WTC11 (cell line): ENCODE measurements at regions not wholly inside any gene's neighbourhood (a gene's known extent, or its start where the extent isn't known, plus 50 kb on each side); places are given as distances from the start of the nearest gene placed in this dataset.

ENCODE experiments used
- ATAC-seq: fragments of 200-7000 bp; cut with Tn5 transposase; 2 replicates; pipeline ENCODE4 v1.10.0; 2021; ENCODE audit warnings: mild to moderate bottlenecking, moderate library complexity
- CTCF ChIA-PET: fragments of 300-600 bp; sonication (Branson Sonifier 250); formaldehyde crosslinking; loops from one replicate; lab custom pipeline; 2021; ENCODE audit warnings: antibody characterized with exemption; lab: Charles Lee
- POLR2A ChIA-PET: fragments of 350-600 bp; sonication (Branson Sonifier 250); formaldehyde crosslinking; loops from one replicate; lab custom pipeline; 2021; ENCODE audit warnings: antibody characterized with exemption; lab: Charles Lee
- DNase-seq: peaks from one replicate; pipeline ENCODE4 v3.0.0; 2021; ENCODE audit warnings: low spot score
- H3K27ac Mint-ChIP-seq: 2 replicates; pipeline ENCODE4 v1.8.0; 2021; ENCODE audit warnings: mixed read lengths
- H3K27me3 Mint-ChIP-seq: 2 replicates; pipeline ENCODE4 v1.8.0; 2021; ENCODE audit warnings: low read depth, mild to moderate bottlenecking, moderate library complexity, mixed read lengths
- H3K36me3 Mint-ChIP-seq: 2 replicates; pipeline ENCODE4 v1.8.0; 2021; ENCODE audit warnings: mixed read lengths
- H3K4me1 Mint-ChIP-seq: 2 replicates; pipeline ENCODE4 v1.8.0; 2022; ENCODE audit warnings: mixed read lengths
- H3K4me3 Mint-ChIP-seq: 2 replicates; pipeline ENCODE4 v1.8.0; 2021; ENCODE audit warnings: mild to moderate bottlenecking, moderate library complexity, mixed read lengths
- H3K9me3 Mint-ChIP-seq: 2 replicates; pipeline ENCODE4 v1.8.0; 2021; ENCODE audit warnings: mixed read lengths
- ARID4B ChIP-seq: sonication (generic); formaldehyde crosslinking; IDR thresholded peaks from 2 replicates; pipeline ENCODE4 v1.8.0; 2023; ENCODE audit warnings: missing genetic modification reagents, mild to moderate bottlenecking, borderline replicate concordance
- ATF1 ChIP-seq: sonication (generic); formaldehyde crosslinking; IDR thresholded peaks from 2 replicates; pipeline ENCODE4 v1.8.1; 2023; ENCODE audit warnings: mild to moderate bottlenecking, moderate library complexity, missing genetic modification reagents
- MLX ChIP-seq: sonication (generic); formaldehyde crosslinking; IDR thresholded peaks from 2 replicates; pipeline ENCODE4 v1.8.1; 2023; ENCODE audit warnings: mild to moderate bottlenecking, missing genetic modification reagents, moderate library complexity
- NFATC4 ChIP-seq: fragments of 250-450 bp; sonication (Bioruptor Pico); IDR thresholded peaks from 2 replicates; pipeline ENCODE4 v1.9.0; 2021; ENCODE audit warnings: mild to moderate bottlenecking
- NFYB ChIP-seq: sonication (generic); formaldehyde crosslinking; conservative IDR thresholded peaks from 2 replicates; pipeline ENCODE4 v1.8.0; 2022; ENCODE audit warnings: low read depth, missing genetic modification reagents
- PREB ChIP-seq: sonication (generic); formaldehyde crosslinking; IDR thresholded peaks from 2 replicates; pipeline ENCODE4 v1.8.1; 2022; ENCODE audit warnings: mild to moderate bottlenecking, missing genetic modification reagents, moderate library complexity, borderline replicate concordance
- TEAD1 ChIP-seq: sonication (generic); formaldehyde crosslinking; IDR thresholded peaks from 2 replicates; pipeline ENCODE4 v1.8.0; 2022; ENCODE audit warnings: mild to moderate bottlenecking, missing genetic modification reagents
- ZBTB43 ChIP-seq: sonication (generic); formaldehyde crosslinking; IDR thresholded peaks from 2 replicates; pipeline ENCODE4 v1.8.1; 2023; ENCODE audit warnings: mild to moderate bottlenecking, missing genetic modification reagents
- ZMAT4 ChIP-seq: fragments of 250-450 bp; sonication (Bioruptor Pico); IDR thresholded peaks from 2 replicates; pipeline ENCODE4 v1.9.0; 2021; ENCODE audit warnings: mild to moderate bottlenecking
- ZNF121 ChIP-seq: sonication (generic); formaldehyde crosslinking; IDR thresholded peaks from 2 replicates; pipeline ENCODE4 v1.8.0; 2023; ENCODE audit warnings: missing genetic modification reagents
- ZNF423 ChIP-seq: fragments of 250-450 bp; sonication (Bioruptor Pico); IDR thresholded peaks from 2 replicates; pipeline ENCODE4 v2.1.2; 2022; ENCODE audit warnings: mild to moderate bottlenecking, moderate library complexity
- TF ChIP-seq, protein P1 (sequence below): sonication (generic); formaldehyde crosslinking; conservative IDR thresholded peaks from 2 replicates; pipeline ENCODE4 v1.8.1; 2023; ENCODE audit warnings: mild to moderate bottlenecking, low read depth, missing genetic modification reagents, moderate library complexity
- TF ChIP-seq, protein P2 (sequence below): sonication (generic); formaldehyde crosslinking; IDR thresholded peaks from 2 replicates; pipeline ENCODE4 v1.8.1; 2022; ENCODE audit warnings: mild to moderate bottlenecking, moderate library complexity, missing genetic modification reagents
- TF ChIP-seq, protein P3 (sequence below): fragments of 250-450 bp; sonication (Bioruptor Pico); IDR thresholded peaks from 2 replicates; pipeline ENCODE4 v1.9.0; 2021; ENCODE audit warnings: mild to moderate bottlenecking

DNA sequence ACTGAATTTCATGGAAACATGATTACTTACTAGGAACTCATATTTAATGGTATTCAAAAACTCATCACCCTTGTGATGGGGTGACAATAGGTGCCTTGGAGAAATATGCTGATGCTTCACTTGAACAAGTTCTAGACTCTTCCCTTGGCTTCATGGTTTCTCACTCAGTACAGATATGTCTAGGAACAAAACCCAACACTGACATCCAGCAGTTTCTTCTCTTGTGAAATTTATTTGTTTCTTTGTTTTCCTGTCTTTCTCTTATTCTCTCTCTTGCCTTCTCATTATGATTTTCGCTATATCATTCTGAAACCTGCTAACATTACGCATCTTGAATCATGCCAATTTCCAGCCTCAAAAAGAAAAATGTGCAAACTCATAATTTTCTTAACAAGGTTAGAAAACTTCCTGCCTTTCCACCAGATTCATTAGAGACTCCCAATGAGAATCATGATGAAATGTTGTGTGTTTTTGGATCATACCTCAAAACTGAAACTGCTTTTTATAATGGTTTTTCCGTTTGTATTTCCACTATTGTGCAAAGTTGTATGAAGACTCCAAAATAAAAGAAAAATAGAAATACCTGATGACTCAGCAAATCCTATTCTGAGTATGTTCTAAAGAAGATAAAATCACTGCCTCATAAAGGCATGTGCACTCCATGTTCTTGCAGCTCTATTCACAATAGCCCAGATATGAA is 1021.5 kb downstream of the TMEM121 start (continued):
- TF ChIP-seq, protein P1, sequence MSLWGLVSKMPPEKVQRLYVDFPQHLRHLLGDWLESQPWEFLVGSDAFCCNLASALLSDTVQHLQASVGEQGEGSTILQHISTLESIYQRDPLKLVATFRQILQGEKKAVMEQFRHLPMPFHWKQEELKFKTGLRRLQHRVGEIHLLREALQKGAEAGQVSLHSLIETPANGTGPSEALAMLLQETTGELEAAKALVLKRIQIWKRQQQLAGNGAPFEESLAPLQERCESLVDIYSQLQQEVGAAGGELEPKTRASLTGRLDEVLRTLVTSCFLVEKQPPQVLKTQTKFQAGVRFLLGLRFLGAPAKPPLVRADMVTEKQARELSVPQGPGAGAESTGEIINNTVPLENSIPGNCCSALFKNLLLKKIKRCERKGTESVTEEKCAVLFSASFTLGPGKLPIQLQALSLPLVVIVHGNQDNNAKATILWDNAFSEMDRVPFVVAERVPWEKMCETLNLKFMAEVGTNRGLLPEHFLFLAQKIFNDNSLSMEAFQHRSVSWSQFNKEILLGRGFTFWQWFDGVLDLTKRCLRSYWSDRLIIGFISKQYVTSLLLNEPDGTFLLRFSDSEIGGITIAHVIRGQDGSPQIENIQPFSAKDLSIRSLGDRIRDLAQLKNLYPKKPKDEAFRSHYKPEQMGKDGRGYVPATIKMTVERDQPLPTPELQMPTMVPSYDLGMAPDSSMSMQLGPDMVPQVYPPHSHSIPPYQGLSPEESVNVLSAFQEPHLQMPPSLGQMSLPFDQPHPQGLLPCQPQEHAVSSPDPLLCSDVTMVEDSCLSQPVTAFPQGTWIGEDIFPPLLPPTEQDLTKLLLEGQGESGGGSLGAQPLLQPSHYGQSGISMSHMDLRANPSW (CRISPR knock-in tag) = no peak
- TF ChIP-seq ZNF121 (CRISPR knock-in tag) (no peak), MLX (CRISPR knock-in tag) (no peak), ZBTB43 (CRISPR knock-in tag) (no peak), NFYB (CRISPR knock-in tag) (no peak)
- TF ChIP-seq, protein P2, sequence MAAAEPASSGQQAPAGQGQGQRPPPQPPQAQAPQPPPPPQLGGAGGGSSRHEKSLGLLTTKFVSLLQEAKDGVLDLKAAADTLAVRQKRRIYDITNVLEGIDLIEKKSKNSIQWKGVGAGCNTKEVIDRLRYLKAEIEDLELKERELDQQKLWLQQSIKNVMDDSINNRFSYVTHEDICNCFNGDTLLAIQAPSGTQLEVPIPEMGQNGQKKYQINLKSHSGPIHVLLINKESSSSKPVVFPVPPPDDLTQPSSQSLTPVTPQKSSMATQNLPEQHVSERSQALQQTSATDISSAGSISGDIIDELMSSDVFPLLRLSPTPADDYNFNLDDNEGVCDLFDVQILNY (CRISPR knock-in tag) = no peak

- ATAC-seq (no peak), DNase-seq (no peak)
- H3K27ac Mint-ChIP-seq = no peak overlapping the region
- no peak overlapping the region for H3K4me3 Mint-ChIP-seq
- ChIA-PET CTCF (no interaction called here), POLR2A (no interaction called here)
- peaks cover 76% of the 10 kb centered on the region for H3K9me3 Mint-ChIP-seq
- TF ChIP-seq ZMAT4 (CRISPR knock-in tag) (no peak), PREB (CRISPR knock-in tag) (no peak), ZNF423 (CRISPR knock-in tag) (no peak)
- no peaks in the 10 kb centered on the region for H3K4me1 Mint-ChIP-seq
- peaks cover 3% of the 10 kb centered on the region for H3K27me3 Mint-ChIP-seq
- H3K36me3 Mint-ChIP-seq = peaks cover 78% of the 10 kb centered on the region
These were observed 1022.7 kb downstream of the TMEM121 start for GRCh38 chr14:106549064-106549463.

- H3K36me3 Mint-ChIP-seq = peaks cover 70% of the 10 kb centered on the region
- ChIA-PET POLR2A (no interaction called here), CTCF (no interaction called here)
- no peaks in the 10 kb centered on the region for H3K4me1 Mint-ChIP-seq
- H3K9me3 Mint-ChIP-seq = peaks cover 77% of the 10 kb centered on the region
- DNase-seq (no peak), ATAC-seq (no peak)
- no peak overlapping the region for H3K27ac Mint-ChIP-seq
- H3K4me3 Mint-ChIP-seq = no peak overlapping the region
- H3K27me3 Mint-ChIP-seq = peaks cover 3% of the 10 kb centered on the region
- TF ChIP-seq, protein P3, sequence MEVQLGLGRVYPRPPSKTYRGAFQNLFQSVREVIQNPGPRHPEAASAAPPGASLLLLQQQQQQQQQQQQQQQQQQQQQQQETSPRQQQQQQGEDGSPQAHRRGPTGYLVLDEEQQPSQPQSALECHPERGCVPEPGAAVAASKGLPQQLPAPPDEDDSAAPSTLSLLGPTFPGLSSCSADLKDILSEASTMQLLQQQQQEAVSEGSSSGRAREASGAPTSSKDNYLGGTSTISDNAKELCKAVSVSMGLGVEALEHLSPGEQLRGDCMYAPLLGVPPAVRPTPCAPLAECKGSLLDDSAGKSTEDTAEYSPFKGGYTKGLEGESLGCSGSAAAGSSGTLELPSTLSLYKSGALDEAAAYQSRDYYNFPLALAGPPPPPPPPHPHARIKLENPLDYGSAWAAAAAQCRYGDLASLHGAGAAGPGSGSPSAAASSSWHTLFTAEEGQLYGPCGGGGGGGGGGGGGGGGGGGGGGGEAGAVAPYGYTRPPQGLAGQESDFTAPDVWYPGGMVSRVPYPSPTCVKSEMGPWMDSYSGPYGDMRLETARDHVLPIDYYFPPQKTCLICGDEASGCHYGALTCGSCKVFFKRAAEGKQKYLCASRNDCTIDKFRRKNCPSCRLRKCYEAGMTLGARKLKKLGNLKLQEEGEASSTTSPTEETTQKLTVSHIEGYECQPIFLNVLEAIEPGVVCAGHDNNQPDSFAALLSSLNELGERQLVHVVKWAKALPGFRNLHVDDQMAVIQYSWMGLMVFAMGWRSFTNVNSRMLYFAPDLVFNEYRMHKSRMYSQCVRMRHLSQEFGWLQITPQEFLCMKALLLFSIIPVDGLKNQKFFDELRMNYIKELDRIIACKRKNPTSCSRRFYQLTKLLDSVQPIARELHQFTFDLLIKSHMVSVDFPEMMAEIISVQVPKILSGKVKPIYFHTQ (CRISPR knock-in tag) = no peak
- TF ChIP-seq MLX (CRISPR knock-in tag) (no peak), TEAD1 (CRISPR knock-in tag) (no peak), NFATC4 (CRISPR knock-in tag) (no peak), ARID4B (CRISPR knock-in tag) (no peak), ATF1 (CRISPR knock-in tag) (no peak)
These were observed 1024.9 kb downstream of the TMEM121 start for GRCh38 chr14:106551265-106551664.
